PC-3 (cell line): ENCODE measurements at regions not wholly inside any gene's neighbourhood (a gene's known extent, or its start where the extent isn't known, plus 50 kb on each side); places are given as distances from the start of the nearest gene placed in this dataset.
A peak's percentile ranks its signal among the peaks of the same experiment; 100 is the strongest.
"Not testable (repeated sequence)": the region's sequence is repeated elsewhere in the genome, so short reads cannot be mapped to it uniquely, and the experiment has no call there.

Experiments
- ATAC-seq: fragments of 200-7000 bp; cut with Tn5 transposase; 2 replicates; pipeline ENCODE4 v1.9.1; 2020; ENCODE audit warnings: mild to moderate bottlenecking, moderate library complexity
- BruUV-seq: library from RNA; stranded (reverse); fragments of 400-500 nt; replicated peaks from 2 replicates; lab custom pipeline; 2021; lab: Mats Ljungman, UMichigan
- CTCF ChIA-PET: fragments of 300-600 bp; sonication (Branson Sonifier 250); formaldehyde crosslinking; loops from one replicate; lab custom pipeline; 2022; ENCODE audit warnings: antibody characterized with exemption; lab: Charles Lee
- POLR2A ChIA-PET: fragments of 300-600 bp; sonication (Branson Sonifier 250); formaldehyde crosslinking; loops from one replicate; lab custom pipeline; 2022; ENCODE audit warnings: antibody characterized with exemption; ENCODE audit not compliant: unreplicated experiment; lab: Charles Lee
- DNase-seq: peaks from one replicate; pipeline ENCODE4 v3.0.0-alpha.2; 2015
- H2AFZ ChIP-seq: fragments of 300-600 bp; sonication (generic); 2 replicates; pipeline ENCODE4 v1.6.0; 2016; ENCODE audit warnings: antibody characterized with exemption, low read length
- H3F3A ChIP-seq: fragments of 300-600 bp; sonication (generic); one replicate; pipeline ENCODE4 v1.6.0; 2017; ENCODE audit warnings: antibody characterized with exemption, low read length, control low read depth, mild to moderate bottlenecking; ENCODE audit not compliant: unreplicated experiment
- H3K27ac ChIP-seq: fragments of 300-600 bp; sonication (generic); 2 replicates; pipeline ENCODE4 v1.5.1; 2016; ENCODE audit warnings: mild to moderate bottlenecking, low read length
- H3K27me3 ChIP-seq: fragments of 300-600 bp; sonication (generic); 2 replicates; pipeline ENCODE4 v1.6.1; 2016; ENCODE audit warnings: low read length, mixed read lengths
- H3K36me3 ChIP-seq: fragments of 300-600 bp; sonication (generic); 2 replicates; pipeline ENCODE4 v1.6.1; 2016; ENCODE audit warnings: low read depth, mixed run types, low read length, mixed read lengths
- H3K4me1 ChIP-seq: fragments of 300-600 bp; sonication (generic); 2 replicates; pipeline ENCODE4 v1.5.1; 2016; ENCODE audit warnings: low read length; ENCODE audit not compliant: insufficient read depth
- H3K4me2 ChIP-seq: fragments of 300-600 bp; sonication (generic); 2 replicates; pipeline ENCODE4 v1.6.0; 2016; ENCODE audit warnings: low read length
- H3K4me3 ChIP-seq: fragments of 300-600 bp; sonication (generic); 2 replicates; pipeline ENCODE4 v1.5.1; 2016; ENCODE audit warnings: mild to moderate bottlenecking, low read length, mixed read lengths
- H3K79me2 ChIP-seq: fragments of 300-600 bp; sonication (generic); 2 replicates; pipeline ENCODE4 v1.6.1; 2017; ENCODE audit warnings: low read length, mixed read lengths
- H3K9ac ChIP-seq: fragments of 300-600 bp; sonication (generic); 2 replicates; pipeline ENCODE4 v1.6.0; 2016; ENCODE audit warnings: mild to moderate bottlenecking, low read length
- H3K9me2 ChIP-seq: fragments of 300-600 bp; sonication (generic); replicated peaks from 2 replicates; pipeline ENCODE4 v1.6.1; 2016; ENCODE audit warnings: mixed run types, low read length, mixed read lengths
- H3K9me3 ChIP-seq: fragments of 300-600 bp; sonication (generic); 2 replicates; pipeline ENCODE4 v1.6.1; 2016; ENCODE audit warnings: low read length, mixed read lengths
- H4K20me1 ChIP-seq: fragments of 300-600 bp; sonication (generic); 2 replicates; pipeline ENCODE4 v1.6.1; 2016; ENCODE audit warnings: low read length, mixed read lengths
- EZH2 ChIP-seq: fragments of 300-600 bp; sonication (generic); IDR thresholded peaks from one replicate; pipeline ENCODE4 v1.6.1; 2017; ENCODE audit warnings: antibody characterized with exemption, mild to moderate bottlenecking, low read length; ENCODE audit not compliant: unreplicated experiment
- EZH2phosphoT487 ChIP-seq: fragments of 300-600 bp; sonication (generic); IDR thresholded peaks from 2 replicates; pipeline ENCODE4 v1.6.1; 2018; ENCODE audit warnings: mild to moderate bottlenecking, antibody characterized with exemption, low read length, borderline replicate concordance
- intact Hi-C: fragments of 100-400 bp; cut with micrococcal nuclease; formaldehyde crosslinking; loops from 2 replicates; pipeline ENCODE4 v1.9.0; 2023
- TF ChIP-seq, protein P1 (sequence below): fragments of 300-600 bp; sonication (generic); conservative IDR thresholded peaks from 2 replicates; pipeline ENCODE4 v1.5.1; 2017; ENCODE audit warnings: antibody characterized with exemption, low read depth, mild to moderate bottlenecking, low read length

DNA sequence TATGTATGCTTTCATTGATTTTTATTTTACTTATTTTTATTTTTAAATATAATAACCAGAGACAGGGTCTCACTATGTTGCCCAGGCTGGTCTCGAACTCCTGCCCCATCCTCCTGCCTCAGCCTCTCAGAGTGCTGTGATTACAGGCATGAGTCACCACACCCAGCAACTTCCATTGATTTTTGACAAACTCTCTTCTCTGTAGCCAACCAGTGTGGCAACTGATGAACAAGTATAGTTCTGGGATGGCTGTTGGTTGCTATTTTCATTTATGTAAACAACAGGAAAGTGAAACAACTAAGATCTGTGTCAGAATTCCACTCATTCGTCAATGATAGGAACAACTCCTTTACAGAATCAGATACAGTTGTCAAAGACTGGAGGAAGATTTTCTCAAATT lies 356.7 kb upstream of the JARID2 start:
- Histone ChIP-seq H2AFZ (peak overlapping the region; percentile 58), H3K9me2 (no peaks in the 10 kb centered on the region), H3K79me2 (no peaks in the 10 kb centered on the region), H3F3A (peaks cover 3% of the 10 kb centered on the region), H3K36me3 (no peaks in the 10 kb centered on the region), H3K9me3 (no peaks in the 10 kb centered on the region), H3K4me2 (peak overlapping the region; percentile 63), H3K4me3 (peak overlapping the region; percentile 3; the same call in 1 of the 2 replicates), H3K27me3 (no peaks in the 10 kb centered on the region), H3K27ac (peak overlapping the region; percentile 83), H3K9ac (peak overlapping the region; percentile 40; the same call in 1 of the 2 replicates), H4K20me1 (no peaks in the 10 kb centered on the region), H3K4me1 (peaks cover 14% of the 10 kb centered on the region)
- TF ChIP-seq EZH2phosphoT487 (no peak), EZH2 (no peak)
- TF ChIP-seq, protein P1, sequence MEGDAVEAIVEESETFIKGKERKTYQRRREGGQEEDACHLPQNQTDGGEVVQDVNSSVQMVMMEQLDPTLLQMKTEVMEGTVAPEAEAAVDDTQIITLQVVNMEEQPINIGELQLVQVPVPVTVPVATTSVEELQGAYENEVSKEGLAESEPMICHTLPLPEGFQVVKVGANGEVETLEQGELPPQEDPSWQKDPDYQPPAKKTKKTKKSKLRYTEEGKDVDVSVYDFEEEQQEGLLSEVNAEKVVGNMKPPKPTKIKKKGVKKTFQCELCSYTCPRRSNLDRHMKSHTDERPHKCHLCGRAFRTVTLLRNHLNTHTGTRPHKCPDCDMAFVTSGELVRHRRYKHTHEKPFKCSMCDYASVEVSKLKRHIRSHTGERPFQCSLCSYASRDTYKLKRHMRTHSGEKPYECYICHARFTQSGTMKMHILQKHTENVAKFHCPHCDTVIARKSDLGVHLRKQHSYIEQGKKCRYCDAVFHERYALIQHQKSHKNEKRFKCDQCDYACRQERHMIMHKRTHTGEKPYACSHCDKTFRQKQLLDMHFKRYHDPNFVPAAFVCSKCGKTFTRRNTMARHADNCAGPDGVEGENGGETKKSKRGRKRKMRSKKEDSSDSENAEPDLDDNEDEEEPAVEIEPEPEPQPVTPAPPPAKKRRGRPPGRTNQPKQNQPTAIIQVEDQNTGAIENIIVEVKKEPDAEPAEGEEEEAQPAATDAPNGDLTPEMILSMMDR: no peak
- intact Hi-C loops: loop anchor here (1.0 to 5.0 kb wide), 5 partner anchors 12 to 677 kb away; no protein-coding TSS in a partner anchor
- DNase-seq: peak; percentile 81
- CTCF ChIA-PET: no interaction called here
- peak; percentile 78 for ATAC-seq
- no TSS peak for BruUV-seq
- POLR2A ChIA-PET: interaction anchor here (0.7 kb wide), 1 partner anchor 171 kb away, joined by 5 read pairs; no protein-coding TSS in a partner anchor

DNA sequence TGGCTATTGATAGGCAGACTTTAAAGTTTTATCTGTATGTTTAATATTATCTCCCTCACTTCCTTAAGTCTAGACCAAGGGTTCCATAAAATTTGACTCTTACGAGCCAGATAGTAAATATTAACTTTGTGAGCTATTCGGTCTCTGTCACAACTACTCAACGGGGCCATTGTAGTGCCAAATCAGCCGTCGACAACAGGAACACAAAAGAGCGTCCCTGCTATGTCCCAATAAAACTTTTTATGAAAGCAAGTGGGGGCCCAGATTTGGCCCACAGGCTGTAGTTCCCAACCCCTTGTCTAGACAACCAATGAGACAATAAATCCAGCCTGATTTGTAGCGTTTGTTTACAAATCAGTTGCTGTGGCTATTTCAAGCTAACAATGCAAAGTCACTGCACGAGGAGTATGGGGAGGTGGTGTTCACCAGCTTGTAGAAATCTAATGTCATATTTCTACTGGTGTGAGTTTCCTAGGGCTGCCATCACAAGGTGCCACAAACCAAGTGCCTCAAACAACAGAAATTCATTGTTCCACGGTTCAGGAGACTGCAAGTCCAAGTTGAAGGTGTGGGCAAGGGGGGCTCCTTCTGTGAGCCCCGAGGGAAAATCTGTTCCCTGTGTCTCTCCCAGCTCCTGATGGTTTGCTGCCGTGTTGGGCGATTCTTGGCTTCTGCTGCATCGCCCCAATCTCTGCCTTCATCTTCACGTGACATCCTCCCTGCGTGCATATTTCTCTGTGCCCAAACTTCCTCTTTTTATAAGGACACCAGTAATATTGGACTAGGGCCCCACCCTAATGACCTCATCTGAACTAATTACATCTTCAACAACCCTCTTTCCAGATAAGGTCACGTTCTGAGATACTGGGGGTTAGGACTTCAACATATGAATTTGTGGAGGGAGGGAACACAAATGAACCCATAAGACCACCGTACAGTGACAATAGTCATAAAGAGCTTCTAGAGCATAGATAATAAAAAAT lies 356.0 kb upstream of the JARID2 start:
- Histone ChIP-seq H3F3A (peaks cover 3% of the 10 kb centered on the region), H3K9ac (peak overlapping the region; percentile 40), H2AFZ (peak overlapping the region; percentile 58), H3K27me3 (no peaks in the 10 kb centered on the region), H4K20me1 (no peaks in the 10 kb centered on the region), H3K9me2 (no peaks in the 10 kb centered on the region), H3K36me3 (no peaks in the 10 kb centered on the region), H3K27ac (peak overlapping the region; percentile 83), H3K4me1 (peaks cover 14% of the 10 kb centered on the region), H3K4me2 (peak overlapping the region; percentile 63), H3K4me3 (peak overlapping the region; percentile 3; the same call in 1 of the 2 replicates), H3K79me2 (no peaks in the 10 kb centered on the region), H3K9me3 (no peaks in the 10 kb centered on the region)
- BruUV-seq: no TSS peak
- TF ChIP-seq, protein P1: no peak
- no peak for TF ChIP-seq EZH2
- no peak for TF ChIP-seq EZH2phosphoT487
- ChIA-PET POLR2A (interaction anchor here (0.6 to 0.7 kb wide), 2 partner anchors 137 to 172 kb away, joined by 5 to 16 read pairs; no protein-coding TSS in a partner anchor), CTCF (no interaction called here)
- intact Hi-C loops: loop anchor here (1.0 to 5.0 kb wide), 5 partner anchors 13 to 678 kb away; no protein-coding TSS in a partner anchor
- ATAC-seq: peak; percentile 89
- DNase-seq: peak; percentile 80

DNA sequence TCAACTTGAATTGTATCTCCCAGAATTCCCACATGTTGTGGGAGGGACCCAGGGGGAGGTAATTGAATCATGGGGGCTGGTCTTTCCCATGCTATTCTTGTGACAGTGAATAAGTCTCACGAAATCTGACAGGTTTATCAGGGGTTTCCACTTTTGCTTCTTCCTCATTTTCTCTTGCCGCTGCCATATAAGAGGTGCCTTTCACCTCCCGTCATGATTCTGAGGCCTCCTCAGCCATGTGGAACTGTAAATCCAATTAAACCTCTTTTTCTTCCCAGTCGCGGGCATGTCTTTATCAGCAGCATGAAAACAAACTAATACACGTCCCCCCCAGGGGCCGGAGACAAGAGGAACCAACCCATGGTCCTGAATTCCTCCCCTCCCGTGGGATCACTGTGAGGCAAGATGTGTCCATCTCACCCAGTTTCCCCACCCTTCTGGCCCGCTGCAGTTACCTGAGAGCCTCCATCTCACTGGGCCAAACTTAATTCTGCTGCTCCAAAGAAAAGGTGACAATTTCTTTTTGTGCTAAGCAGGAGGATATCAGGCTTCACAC lies 354.0 kb upstream of the JARID2 start:
- H3K79me2 ChIP-seq, H3K9me2 ChIP-seq, H3K36me3 ChIP-seq, CTCF ChIA-PET, POLR2A ChIA-PET, H4K20me1 ChIP-seq, H3K27ac ChIP-seq, H3K4me3 ChIP-seq, intact Hi-C loops, ATAC-seq, H3K9ac ChIP-seq, H3K4me2 ChIP-seq, H2AFZ ChIP-seq, H3K9me3 ChIP-seq, H3F3A ChIP-seq, BruUV-seq, H3K27me3 ChIP-seq, DNase-seq: not testable (repeated sequence)
- H3K4me1 ChIP-seq: peaks cover 14% of the 10 kb centered on the region
